SK-N-SH (cell line): ENCODE measurements at regions not wholly inside any gene's neighbourhood (a gene's known extent, or its start where the extent isn't known, plus 50 kb on each side); places are given as distances from the start of the nearest gene placed in this dataset.

Experiments
- CTCF ChIP-seq: fragments of 200-600 bp; sonication (generic); IDR thresholded peaks from 2 replicates; pipeline ENCODE4 v1.6.1; 2017; ENCODE audit warnings: antibody characterized with exemption, mild to moderate bottlenecking, moderate library complexity
- EP300 ChIP-seq, 2 experiments: IDR thresholded peaks; 2 replicates each; pipeline versions ENCODE4 v1.4.0 to v1.6.1; 2012; ENCODE audit warnings: borderline replicate concordance in 1 of 2, low read depth in 1 of 2, low read length in 1 of 2
- MEF2A ChIP-seq: IDR thresholded peaks from 2 replicates; pipeline ENCODE4 v1.4.0; 2012; ENCODE audit warnings: low read depth, borderline replicate concordance
- SMC3 ChIP-seq: IDR thresholded peaks from 2 replicates; pipeline ENCODE4 v1.6.1; 2012; ENCODE audit warnings: low read depth, low read length, improper control_type of control experiment

- TF ChIP-seq CTCF (no peak), SMC3 (no peak), MEF2A (no peak), EP300 (IDR thresholded peaks at IDR 0.05; ENCODE audit: borderline replicate concordance in 1 of 2, low read depth in 1 of 2, low read length in 1 of 2) (no peak)
Measured at GRCh38 chr9:121563425-121563824, 63.8 kb upstream of the GGTA1 start.
